ENCODE measurements at regions not wholly inside any gene's neighbourhood (a gene's known extent, or its start where the extent isn't known, plus 50 kb on each side); places are given as distances from the start of the nearest gene placed in this dataset.

- TF ChIP-seq CHAMP1 (IDR thresholded peaks at IDR 0.05) (no peak), RAD51 (IDR thresholded peaks at IDR 0.05; ENCODE audit: borderline replicate concordance, low read depth) (peak; percentile 65)
Measured at GRCh38 chr21:38720074-38720473, 85.7 kb upstream of the ETS2 start (continued).

- Histone ChIP-seq H3K9ac (ENCODE audit: insufficient read depth in 1 of 2, low read depth in 2 of 2, low read length in 2 of 2) (no peak overlapping the region), H3K27me3 (ENCODE audit: control insufficient read depth in 2 of 2, insufficient read depth in 2 of 2, low read length in 2 of 2) (peaks cover 32 to 35% of the 10 kb centered on the region in 2 experiments), H3K36me3 (ENCODE audit: control insufficient read depth, insufficient read depth, low read length) (no peaks in the 10 kb centered on the region), H3K4me2 (ENCODE audit: insufficient read depth, low read length) (no peak overlapping the region), H2AFZ (ENCODE audit: low read depth, low read length) (no peak overlapping the region), H3K4me3 (no peak overlapping the region), H3K9me1 (ENCODE audit: control insufficient read depth, insufficient read depth, low read length) (no peaks in the 10 kb centered on the region), H3K4me1 (replicated peaks in 1 of 2; ENCODE audit: control insufficient read depth in 2 of 2, insufficient read depth in 2 of 2, low read length in 2 of 2) (no peaks in the 10 kb centered on the region), H3K9me3 (replicated peaks; ENCODE audit: control insufficient read depth, insufficient read depth, low read depth, low read length) (0 out of 2 replicates have a peak, but pooled peaks cover 2% of the 10 kb centered on the region), H3K79me2 (ENCODE audit: control insufficient read depth, insufficient read depth, low read length) (no peaks in the 10 kb centered on the region), H3K27ac (ENCODE audit: extremely low read depth, low read depth, low read length) (no peak overlapping the region), H4K20me1 (replicated peaks; ENCODE audit: control insufficient read depth, insufficient read depth, low read length) (no peaks in the 10 kb centered on the region)
- no TSS peak for BruUV-seq (replicated peaks)
- ChIA-PET CTCF (ENCODE audit: low intra/inter-chr PET ratio) (no interaction called here), POLR2A (no interaction called here)
- no peak for ATAC-seq
- TF ChIP-seq PATZ1 (CRISPR knock-in tag; IDR thresholded peaks at IDR 0.05; ENCODE audit: borderline replicate concordance) (no peak), TFE3 (CRISPR knock-in tag; IDR thresholded peaks at IDR 0.05) (peak; percentile 25)
- no peak for FAIRE-seq
- in situ Hi-C loops (cut with MboI) = no loop called here
- DNase-seq (ENCODE audit: extremely low read depth in 1 of 4, low spot score in 3 of 4) = no peak
- WGBS (ENCODE audit: insufficient coverage, low coverage, missing lambda C conversion rate) = 4% methylated on average over 6 of the region's 6 CpGs
- intact Hi-C loops (cut with micrococcal nuclease) = no loop called here
Measured at GRCh38 chr21:38721055-38721454, 84.7 kb upstream of the ETS2 start.
